GM10266 (cell line): ENCODE measurements at regions not wholly inside any gene's neighbourhood (a gene's known extent, or its start where the extent isn't known, plus 50 kb on each side); places are given as distances from the start of the nearest gene placed in this dataset.
"Not testable (repeated sequence)": the region's sequence is repeated elsewhere in the genome, so short reads cannot be mapped to it uniquely, and the experiment has no call there.

Experiments used
- DNase-seq: peaks from one replicate; pipeline ENCODE4 v3.0.0; 2012; ENCODE audit errors: extremely low spot score
- TF ChIP-seq, protein P1 (sequence below): IDR thresholded peaks from 2 replicates; pipeline ENCODE4 v1.5.1; 2012; ENCODE audit warnings: mild to moderate bottlenecking, low read depth; ENCODE audit not compliant: control insufficient read depth, insufficient read depth; ENCODE audit errors: missing control alignments

DNA sequence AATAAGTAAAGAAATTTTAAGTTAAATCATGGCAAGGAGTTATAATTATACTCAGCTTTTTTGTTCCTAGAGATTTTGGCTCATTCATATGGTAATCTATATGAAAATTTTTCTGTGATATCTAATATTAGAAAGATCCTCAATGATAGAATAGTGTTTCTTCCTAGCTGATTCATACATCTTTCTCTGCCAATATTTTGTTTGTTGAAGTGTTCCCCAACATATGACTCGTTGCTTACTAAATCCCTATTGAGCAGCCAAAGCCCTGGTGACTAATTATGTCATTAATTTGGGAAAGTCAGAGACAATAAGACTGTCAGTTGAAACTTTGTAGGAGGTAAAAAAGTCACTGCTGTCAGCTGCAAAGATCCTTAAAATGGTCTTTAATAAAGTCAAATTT, 1348.5 kb upstream of the CDH18 start:
- not testable (repeated sequence) for DNase-seq

DNA sequence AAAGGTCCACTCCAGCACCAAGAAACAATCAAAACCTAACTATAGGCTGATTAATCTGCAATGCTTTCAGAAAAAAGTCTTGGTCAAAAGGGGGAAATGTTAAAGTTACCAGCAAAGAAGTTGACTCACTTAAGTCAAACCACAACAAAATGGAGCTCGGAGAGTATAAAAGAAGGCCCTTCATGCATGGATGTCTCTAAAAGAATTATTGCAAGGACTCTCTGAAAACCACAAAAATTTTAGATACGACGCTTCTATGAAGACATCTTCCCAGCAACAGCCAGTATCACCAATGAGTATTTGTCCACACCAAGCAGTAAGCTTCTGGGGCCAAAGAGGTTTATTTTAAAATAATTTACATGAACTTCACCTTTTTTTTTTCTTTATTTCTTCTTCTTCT, 1327.4 kb upstream of the CDH18 start:
- not testable (repeated sequence) for DNase-seq

DNA sequence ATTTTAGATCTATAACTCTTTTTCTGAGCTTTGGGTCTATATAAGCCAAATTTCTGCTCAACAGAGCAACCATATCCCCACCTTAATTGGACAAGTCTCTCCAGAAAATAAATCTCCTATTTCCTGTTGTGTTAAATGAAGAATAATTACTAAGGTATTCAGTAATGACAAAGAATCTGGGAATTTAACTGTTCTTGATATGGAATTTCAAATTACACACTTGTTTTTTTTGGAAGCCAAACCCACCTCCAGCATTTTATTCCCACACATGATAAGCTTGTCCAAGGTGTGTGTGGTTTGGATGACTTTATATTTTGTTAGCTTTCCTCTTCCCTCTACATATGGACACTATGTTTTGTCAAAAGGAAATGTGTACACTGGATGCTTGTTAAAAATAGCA, 1313.2 kb upstream of the CDH18 start:
- DNase-seq: not testable (repeated sequence)

DNA sequence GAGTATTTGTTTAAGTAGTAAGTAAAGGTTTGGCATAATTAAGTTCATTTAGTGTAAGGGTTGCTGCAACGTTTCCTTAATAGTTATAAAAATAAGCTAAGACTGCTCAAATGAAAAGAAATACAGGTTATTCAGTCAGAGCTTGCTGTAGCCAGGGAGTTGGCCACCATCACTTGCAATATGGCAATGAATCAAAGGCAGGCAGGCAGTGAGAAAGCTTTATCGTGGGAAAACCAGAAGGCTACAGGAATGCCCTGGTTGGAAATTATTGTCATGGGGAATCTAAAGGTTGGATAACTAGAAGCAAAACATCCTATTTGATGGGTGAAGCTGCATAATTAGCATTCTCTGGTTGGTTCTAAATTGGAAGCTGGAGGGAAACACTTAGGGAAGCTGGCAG, 1286.4 kb upstream of the CDH18 start:
- DNase-seq: not testable (repeated sequence)

DNA sequence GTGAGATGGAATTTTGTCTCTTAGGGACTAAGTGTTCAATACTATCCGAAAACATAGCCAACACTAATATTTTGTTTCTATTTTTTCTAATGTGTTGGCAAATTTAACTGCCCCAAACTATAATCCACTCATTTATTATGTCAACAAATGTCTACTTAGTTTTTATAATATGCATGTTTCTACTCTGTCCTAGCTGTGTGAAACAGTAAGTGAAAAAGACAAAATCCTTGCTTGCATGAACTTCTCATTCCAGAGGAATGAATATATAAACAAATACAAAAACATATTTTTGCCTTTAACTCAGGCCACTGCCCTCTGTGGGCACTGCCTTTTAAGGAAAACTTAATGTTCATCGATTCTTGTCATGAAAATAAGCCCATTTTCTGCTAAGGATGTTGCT, 1275.4 kb upstream of the CDH18 start:
- TF ChIP-seq, protein P1, sequence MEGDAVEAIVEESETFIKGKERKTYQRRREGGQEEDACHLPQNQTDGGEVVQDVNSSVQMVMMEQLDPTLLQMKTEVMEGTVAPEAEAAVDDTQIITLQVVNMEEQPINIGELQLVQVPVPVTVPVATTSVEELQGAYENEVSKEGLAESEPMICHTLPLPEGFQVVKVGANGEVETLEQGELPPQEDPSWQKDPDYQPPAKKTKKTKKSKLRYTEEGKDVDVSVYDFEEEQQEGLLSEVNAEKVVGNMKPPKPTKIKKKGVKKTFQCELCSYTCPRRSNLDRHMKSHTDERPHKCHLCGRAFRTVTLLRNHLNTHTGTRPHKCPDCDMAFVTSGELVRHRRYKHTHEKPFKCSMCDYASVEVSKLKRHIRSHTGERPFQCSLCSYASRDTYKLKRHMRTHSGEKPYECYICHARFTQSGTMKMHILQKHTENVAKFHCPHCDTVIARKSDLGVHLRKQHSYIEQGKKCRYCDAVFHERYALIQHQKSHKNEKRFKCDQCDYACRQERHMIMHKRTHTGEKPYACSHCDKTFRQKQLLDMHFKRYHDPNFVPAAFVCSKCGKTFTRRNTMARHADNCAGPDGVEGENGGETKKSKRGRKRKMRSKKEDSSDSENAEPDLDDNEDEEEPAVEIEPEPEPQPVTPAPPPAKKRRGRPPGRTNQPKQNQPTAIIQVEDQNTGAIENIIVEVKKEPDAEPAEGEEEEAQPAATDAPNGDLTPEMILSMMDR: no peak
- no peak for DNase-seq

DNA sequence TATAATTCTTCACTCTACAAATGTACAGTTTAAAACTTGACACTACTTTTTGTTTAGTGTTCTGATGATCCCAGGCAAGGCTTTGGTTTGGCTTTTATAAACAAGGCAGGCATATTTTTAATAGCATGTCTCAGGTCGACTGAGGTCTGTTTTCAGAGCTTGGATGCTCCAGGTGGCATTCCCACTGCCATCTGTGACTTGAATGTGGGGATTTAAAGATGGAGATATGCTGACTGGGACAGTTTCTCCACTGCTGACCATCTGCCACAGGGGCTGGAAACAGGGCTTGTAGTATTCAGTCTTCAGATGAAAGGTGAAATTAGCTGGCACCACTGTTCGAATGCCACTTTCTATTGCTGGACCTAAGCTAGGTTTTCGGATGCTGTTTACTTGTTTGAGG, 1266.2 kb upstream of the CDH18 start:
- TF ChIP-seq, protein P1: no peak
- DNase-seq: no peak

DNA sequence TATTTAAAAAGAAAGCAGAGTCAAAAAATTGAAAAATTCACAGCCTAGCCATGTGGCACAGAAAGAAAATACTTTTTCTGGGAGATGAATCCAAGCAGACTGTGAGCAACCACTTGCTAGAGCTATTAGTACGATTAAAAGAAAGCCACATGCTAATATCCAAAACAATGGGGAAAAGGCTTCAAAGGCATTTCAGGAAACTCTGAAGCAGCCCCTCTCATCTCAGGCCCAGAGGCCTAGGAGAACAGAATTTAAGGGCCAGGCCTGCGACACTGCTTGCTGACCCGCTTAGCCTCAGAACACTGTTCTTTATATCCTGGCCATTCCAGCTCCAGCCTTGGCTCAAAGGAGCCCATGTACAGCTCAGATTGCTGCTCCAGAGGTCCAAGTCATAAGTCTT, 1257.0 kb upstream of the CDH18 start:
- no peak for DNase-seq

DNA sequence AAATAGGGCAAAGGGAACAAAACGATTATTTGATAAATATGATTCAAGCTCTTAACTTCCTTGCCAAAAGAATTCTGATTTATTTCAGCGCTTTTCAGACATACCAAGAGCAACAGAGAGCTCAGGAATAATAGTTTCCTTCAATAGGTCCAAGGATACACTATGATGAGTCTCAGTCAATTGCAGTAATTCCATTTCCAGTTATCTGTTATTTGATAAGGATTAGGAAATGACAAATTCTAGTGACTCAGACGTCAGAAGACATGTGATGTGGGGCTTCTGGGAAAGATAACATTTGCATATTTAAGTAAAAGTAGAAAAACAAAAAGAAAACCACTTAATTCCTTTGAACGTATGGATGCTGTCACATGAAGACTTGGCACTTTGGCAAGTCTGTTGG, 1250.8 kb upstream of the CDH18 start:
- no peak for DNase-seq
- TF ChIP-seq, protein P1: no peak

More for the DNA sequence above, 1257.0 kb upstream of the CDH18 start:
- TF ChIP-seq, protein P1: no peak

DNA sequence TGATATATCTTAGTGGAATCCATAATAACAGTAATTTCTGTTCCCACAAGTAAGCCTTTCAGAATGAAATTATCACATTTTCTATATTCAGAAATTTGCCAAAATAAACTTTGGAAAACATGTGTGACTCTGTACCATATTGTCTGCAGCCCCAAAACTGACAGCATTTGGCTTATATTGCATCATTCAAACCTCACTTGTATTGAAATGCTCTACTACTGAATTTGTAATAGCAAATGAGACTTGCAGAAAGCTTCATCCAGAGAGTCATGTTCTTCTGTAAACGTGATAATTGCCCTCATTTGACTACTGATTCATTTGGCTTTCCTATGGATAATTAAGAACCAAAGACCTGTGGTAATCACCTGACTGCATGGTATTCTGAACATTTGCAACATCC, 1249.5 kb upstream of the CDH18 start:
- DNase-seq: no peak
- TF ChIP-seq, protein P1: no peak

DNA sequence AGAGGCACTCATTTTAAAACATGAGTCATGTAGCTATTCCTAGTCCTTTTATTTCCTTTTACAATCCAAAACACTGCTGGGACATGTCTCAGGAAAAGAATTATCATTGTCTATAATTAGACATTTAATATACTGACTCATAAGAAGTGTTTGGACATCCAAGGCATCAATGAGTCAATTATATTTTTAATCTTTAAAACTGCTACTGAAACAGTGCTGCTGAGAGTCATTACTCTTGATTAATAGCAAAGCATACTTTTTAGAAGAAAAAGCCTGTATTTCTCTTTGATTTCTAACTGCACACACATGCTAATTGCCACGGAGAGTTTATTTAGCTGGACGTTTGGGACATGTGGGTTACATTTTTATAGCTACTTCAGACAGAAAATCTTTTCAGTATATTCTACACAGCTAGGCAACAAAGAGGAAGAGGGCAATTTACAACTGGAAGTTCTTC, 1249.0 kb upstream of the CDH18 start:
- TF ChIP-seq, protein P1: no peak
- DNase-seq: no peak
